ENCODE measurements at regions not wholly inside any gene's neighbourhood (a gene's known extent, or its start where the extent isn't known, plus 50 kb on each side); places are given as distances from the start of the nearest gene placed in this dataset.
A peak's percentile ranks its signal among the peaks of the same experiment; 100 is the strongest.
"Not testable (repeated sequence)": the region's sequence is repeated elsewhere in the genome, so short reads cannot be mapped to it uniquely, and the experiment has no call there.

- no peak for DNase-seq
Measured at GRCh38 chr13:105906746-105907145, 628.7 kb downstream of the EFNB2 start.

- no peak for DNase-seq
Measured at GRCh38 chr13:105904034-105904742, 631.3 kb downstream of the EFNB2 start.

- no peak for DNase-seq
Measured at GRCh38 chr13:105902396-105902795, 633.1 kb downstream of the EFNB2 start.

GRCh38 chr13:105897575-105897974 lies 637.9 kb downstream of the EFNB2 start:
- DNase-seq: no peak

GRCh38 chr13:105894697-105895096 lies 640.8 kb downstream of the EFNB2 start:
- no peak for DNase-seq

DNA sequence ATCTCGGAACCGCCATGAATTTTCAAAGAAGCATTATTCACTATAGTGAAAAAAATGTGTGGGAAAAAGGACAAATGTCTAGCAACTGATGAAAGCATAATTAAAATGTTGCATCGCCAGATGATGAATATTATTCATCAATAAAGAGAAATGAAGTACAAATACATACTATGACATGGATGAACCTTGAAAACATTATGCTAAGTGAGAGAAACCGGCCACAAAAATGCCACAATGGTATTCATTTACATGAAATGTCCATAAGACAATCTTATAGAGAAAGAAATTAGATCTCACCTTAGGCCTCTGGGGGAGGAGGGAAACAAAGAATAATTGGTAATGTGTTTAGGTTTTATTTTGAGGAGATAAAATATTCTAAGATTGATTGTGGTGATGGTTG lies 645.0 kb downstream of the EFNB2 start:
- DNase-seq: no peak

- no peak for DNase-seq
Measured at GRCh38 chr13:105878119-105878700, 657.3 kb downstream of the EFNB2 start.

DNA sequence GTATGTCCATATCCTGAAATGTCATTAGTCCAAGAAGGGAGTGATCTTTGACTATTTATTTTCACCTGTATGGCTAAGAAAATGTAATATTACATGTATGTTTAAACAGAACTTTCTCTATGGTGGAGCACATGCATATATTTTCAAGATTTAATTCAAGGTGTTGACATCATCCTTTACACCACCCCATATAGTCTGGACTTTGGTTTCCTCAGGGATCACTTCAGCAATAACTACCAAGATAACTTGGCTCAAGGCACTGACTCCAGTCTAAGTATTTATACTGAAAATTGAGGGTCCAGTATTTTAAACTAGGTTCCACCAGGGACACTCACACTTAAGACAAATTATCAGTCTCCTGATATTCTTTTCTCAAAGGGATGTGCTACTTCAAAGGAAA lies 660.6 kb downstream of the EFNB2 start:
- no peak for DNase-seq

- no peak for DNase-seq
Measured at GRCh38 chr13:105871768-105872167, 663.7 kb downstream of the EFNB2 start.

GRCh38 chr13:105871326-105871725 lies 664.1 kb downstream of the EFNB2 start:
- DNase-seq: no peak

DNA sequence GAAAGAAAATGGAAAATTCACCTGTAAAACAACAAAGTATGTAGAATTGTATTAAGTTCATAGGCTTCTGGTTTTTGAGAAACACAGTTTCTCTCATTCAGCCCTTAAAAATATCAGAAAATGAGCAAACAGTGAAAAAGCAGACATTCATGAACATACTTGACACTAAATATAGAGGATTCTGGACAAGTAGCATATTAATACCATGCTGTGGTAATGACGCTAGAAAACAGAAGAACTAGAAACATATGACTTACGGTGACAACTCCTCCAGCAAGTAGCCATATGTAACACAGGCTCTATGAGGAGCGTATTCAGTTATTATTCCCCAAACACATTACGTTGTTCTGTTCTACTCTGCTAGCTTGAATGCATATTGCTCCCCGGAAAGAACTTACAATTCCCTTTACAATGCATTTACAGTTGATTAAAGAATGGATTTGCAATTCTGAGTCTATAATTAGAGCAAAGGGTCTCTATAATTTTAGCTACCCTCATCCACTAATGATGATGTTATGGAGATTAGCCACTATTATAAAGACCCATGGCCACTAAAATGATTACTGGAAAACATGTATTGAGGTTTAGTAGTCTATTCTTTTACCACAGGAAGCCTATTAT lies 672.1 kb downstream of the EFNB2 start:
- no peak for DNase-seq

DNA sequence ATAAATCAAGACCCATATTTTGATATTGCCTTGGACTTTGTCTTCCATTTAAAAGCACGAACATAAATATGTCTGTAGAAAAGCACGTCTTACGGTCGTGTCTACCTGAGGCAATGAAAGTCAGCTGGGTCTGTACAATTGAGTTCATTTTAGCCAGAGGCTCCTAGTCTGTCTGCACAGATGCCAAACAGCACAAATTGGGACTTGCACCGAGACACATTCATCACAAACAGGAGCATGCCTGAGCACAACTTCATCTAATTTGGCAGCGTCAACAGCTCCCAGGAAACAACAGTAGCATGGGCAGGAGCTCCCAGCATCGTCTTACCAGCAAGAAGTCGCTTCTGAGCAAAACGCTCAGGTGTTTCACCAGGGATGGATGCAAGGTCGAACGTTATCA lies 687.0 kb downstream of the EFNB2 start:
- DNase-seq: no peak

DNA sequence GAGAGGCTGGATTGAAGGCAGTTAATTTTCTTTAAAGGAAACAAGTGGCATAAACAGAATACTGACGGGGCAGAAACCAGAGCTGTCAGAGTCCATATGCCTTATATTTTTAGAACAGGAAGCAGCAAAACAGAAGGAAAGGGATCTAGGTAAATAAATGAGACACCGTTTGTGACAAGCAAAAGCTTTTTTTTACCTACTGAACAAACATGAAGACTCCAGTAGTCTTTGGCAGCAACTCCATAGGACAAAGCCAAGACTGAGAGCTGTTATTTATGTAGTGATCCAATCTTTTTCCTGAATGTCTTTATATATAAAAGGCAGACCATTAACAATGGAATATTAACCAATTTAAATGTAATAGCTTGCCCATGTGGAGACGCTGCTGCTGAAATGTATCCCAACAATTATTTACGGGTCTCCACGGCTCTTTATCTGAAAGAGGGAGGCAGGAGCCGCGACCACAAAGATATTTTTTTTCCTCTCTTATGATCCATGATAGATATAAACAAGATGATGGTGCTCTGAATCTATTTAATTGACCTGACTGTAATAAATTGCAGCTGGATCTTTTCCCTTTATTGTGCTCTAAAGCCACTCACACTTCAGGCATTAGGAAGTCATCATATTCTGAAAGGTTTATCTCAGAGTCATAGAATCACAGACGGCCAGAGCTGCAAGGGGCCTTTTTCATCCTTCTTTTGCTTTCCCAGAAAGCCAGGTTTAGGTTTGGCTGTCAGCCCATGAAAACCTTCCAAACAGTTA lies 687.8 kb downstream of the EFNB2 start:
- peak; percentile 55 for DNase-seq

GRCh38 chr13:105846923-105847322 lies 688.5 kb downstream of the EFNB2 start:
- no peak for DNase-seq

- DNase-seq: no peak
Measured at GRCh38 chr13:105841286-105841685, 694.2 kb downstream of the EFNB2 start.

GRCh38 chr13:105838231-105838630 lies 697.2 kb downstream of the EFNB2 start:
- DNase-seq: no peak

DNA sequence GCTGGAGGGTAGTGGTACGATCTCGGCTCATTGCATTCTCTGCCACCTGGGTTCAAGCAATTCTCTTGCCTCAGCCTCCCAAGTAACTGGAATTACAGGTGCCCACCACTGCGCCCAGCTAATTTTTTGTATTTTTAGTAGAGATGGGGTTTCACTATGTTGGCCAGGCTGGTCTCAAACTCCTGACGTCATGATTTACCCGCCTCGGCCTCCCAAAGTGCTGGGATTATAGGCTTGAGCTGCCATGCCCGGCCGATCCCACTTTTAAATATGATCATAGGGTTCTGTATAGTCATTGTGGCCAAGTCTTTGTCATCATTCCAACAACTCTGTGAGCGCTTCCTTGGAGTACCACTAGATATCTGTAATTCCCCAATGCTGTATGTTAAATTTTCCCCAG lies 698.2 kb downstream of the EFNB2 start:
- DNase-seq: not testable (repeated sequence)

DNA sequence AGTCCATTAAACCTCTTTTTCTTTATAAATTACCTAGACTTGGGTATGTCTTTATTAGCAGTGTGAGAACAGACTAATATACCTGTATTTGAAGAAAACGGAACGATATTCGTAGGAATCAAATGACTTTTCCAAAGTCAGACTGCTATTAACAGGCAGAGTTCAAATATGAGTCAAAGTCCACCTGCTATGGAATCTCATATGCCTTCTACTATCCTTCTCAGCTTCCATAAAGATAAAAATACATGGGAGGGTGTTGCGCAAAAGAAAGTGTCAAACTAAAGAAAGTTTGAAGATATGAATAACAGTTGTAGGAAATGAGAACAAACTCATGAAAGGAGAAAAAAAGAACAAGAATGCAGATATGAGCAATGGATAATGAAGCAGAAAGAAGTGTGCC lies 704.6 kb downstream of the EFNB2 start:
- DNase-seq: no peak

- DNase-seq: no peak
Measured at GRCh38 chr13:105827111-105827809, 708.2 kb downstream of the EFNB2 start.

DNA sequence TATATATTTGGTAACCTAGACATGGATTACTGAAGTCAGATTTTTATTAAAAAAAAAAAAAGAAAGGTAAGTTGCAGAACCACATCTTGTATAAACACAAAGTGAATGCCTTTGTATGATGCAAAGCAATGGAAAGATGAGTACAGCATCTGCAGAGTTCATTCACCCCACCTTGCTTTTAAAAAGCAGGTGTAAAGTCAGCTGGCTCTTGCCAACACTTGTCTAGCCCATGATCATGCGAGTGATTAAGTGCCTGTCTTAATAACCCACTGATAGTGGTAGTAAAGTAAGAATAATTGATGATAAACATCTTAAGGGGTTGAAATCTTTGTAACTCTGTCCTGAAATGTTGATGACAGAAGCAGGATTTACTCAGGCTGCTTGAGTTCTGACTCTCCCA lies 710.4 kb downstream of the EFNB2 start:
- DNase-seq: no peak

GRCh38 chr13:105821337-105821736 lies 714.1 kb downstream of the EFNB2 start:
- DNase-seq: no peak

- DNase-seq: no peak
Measured at GRCh38 chr13:105820415-105820814, 715.0 kb downstream of the EFNB2 start.

DNA sequence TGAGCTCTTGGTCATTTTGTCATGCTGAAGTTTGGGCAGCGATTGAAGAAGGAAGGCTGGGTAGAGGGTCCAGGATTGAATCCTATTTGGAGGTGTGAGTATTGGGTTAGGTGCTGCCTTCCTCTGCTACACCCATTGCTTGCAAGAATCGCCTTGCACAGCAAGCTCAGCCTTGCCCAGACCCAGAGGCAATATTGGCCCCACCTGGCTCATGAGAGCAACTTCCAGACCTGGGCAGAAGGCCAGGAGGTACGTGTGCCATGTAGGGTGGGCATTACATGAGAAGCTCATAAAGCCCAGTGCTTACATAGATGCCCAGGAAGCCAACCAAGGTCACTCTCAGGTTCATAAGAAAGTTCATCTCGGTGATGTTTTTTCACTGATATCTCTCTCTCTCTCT lies 718.0 kb downstream of the EFNB2 start:
- no peak for DNase-seq

Measured in NCI-H345 (cell line).